ENCODE measurements at regions not wholly inside any gene's neighbourhood (a gene's known extent, or its start where the extent isn't known, plus 50 kb on each side); places are given as distances from the start of the nearest gene placed in this dataset.

GRCh38 chr7:32257621-32258020 is 187.4 kb upstream of the PDE1C start:
- TF ChIP-seq CTCF (IDR thresholded peaks at IDR 0.05) (no peak), POLR2AphosphoS5 (IDR thresholded peaks at IDR 0.05) (no peak), POLR2A (IDR thresholded peaks at IDR 0.05) (no peak)

Data from suprapubic skin (tissue), 4 donors.